Glutamatergic neuron (in vitro differentiated cells): ENCODE measurements at regions not wholly inside any gene's neighbourhood (a gene's known extent, or its start where the extent isn't known, plus 50 kb on each side); places are given as distances from the start of the nearest gene placed in this dataset.
"Not testable (repeated sequence)": the region's sequence is repeated elsewhere in the genome, so short reads cannot be mapped to it uniquely, and the experiment has no call there.

Source experiments
- DNase-seq: peaks from one replicate; pipeline ENCODE4 v3.0.0; 2022
- H3K27ac Mint-ChIP-seq: one replicate; pipeline ENCODE4 v1.8.0; 2020; ENCODE audit warnings: mild to moderate bottlenecking, mixed read lengths, inconsistent platforms; ENCODE audit not compliant: unreplicated experiment
- H3K27me3 Mint-ChIP-seq: one replicate; pipeline ENCODE4 v1.8.0; 2020; ENCODE audit warnings: mild to moderate bottlenecking, moderate library complexity, mixed read lengths, inconsistent platforms; ENCODE audit not compliant: unreplicated experiment
- H3K36me3 Mint-ChIP-seq: one replicate; pipeline ENCODE4 v1.8.0; 2020; ENCODE audit warnings: mild to moderate bottlenecking, mixed read lengths, inconsistent platforms; ENCODE audit not compliant: unreplicated experiment
- H3K4me1 Mint-ChIP-seq: one replicate; pipeline ENCODE4 v1.8.0; 2020; ENCODE audit warnings: mild to moderate bottlenecking, low read depth, mixed read lengths, inconsistent platforms; ENCODE audit not compliant: unreplicated experiment
- H3K4me3 Mint-ChIP-seq: one replicate; pipeline ENCODE4 v1.8.0; 2020; ENCODE audit warnings: mild to moderate bottlenecking, mixed read lengths, inconsistent platforms; ENCODE audit not compliant: unreplicated experiment
- H3K9me3 Mint-ChIP-seq: one replicate; pipeline ENCODE4 v1.8.0; 2020; ENCODE audit warnings: mild to moderate bottlenecking, moderate library complexity, mixed read lengths, inconsistent platforms; ENCODE audit not compliant: unreplicated experiment
- CTCF ChIP-seq: fragments of 200-600 bp; sonication (generic); IDR thresholded peaks from one replicate; pipeline ENCODE4 v1.5.0; 2021; ENCODE audit not compliant: partially characterized antibody, unreplicated experiment

DNA sequence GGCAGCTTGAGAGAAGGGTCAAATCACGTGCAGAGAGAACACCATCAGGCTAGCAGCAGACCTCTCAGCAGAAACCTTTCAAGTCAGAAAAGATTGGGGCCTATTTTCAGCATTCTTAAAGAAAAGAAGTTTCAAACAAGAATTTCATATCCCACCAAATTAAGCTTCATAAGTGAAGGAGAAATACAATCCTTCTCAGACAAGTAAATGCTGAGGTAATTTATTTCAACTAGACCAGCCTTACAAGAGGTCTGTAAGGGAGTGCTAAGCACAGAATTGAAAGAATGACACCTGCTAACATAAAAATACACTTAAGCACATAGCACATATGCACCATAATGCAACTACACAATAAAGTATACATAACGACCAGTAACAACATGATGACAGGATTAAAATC lies 693.9 kb downstream of the NYAP2 start:
- DNase-seq: no peak
- no peak overlapping the region for H3K4me3 Mint-ChIP-seq
- no peak overlapping the region for H3K27ac Mint-ChIP-seq
- H3K27me3 Mint-ChIP-seq: no peaks in the 10 kb centered on the region
- H3K36me3 Mint-ChIP-seq: no peaks in the 10 kb centered on the region
- no peaks in the 10 kb centered on the region for H3K4me1 Mint-ChIP-seq
- no peak for TF ChIP-seq CTCF
- no peaks in the 10 kb centered on the region for H3K9me3 Mint-ChIP-seq

DNA sequence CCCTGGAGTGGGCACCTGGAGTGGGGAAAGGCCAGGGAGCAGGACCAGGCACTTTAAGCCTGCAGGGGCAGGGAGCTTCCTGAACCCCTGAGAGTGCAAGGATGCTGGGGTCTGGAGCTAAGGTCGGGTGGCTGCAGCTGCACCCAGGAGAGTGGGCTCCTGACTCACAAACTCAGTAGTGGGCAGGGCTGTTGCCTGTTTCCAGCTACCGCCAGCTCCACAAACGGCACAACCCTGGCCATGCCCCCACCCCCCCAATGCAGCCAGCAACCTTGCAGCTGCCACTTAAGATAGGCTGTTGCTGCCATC lies 688.8 kb downstream of the NYAP2 start:
- H3K27ac Mint-ChIP-seq: no peak overlapping the region
- H3K4me1 Mint-ChIP-seq: no peaks in the 10 kb centered on the region
- no peak for DNase-seq
- no peak overlapping the region for H3K4me3 Mint-ChIP-seq
- H3K9me3 Mint-ChIP-seq: no peaks in the 10 kb centered on the region
- no peaks in the 10 kb centered on the region for H3K27me3 Mint-ChIP-seq
- peaks cover 7% of the 10 kb centered on the region for H3K36me3 Mint-ChIP-seq
- no peak for TF ChIP-seq CTCF

DNA sequence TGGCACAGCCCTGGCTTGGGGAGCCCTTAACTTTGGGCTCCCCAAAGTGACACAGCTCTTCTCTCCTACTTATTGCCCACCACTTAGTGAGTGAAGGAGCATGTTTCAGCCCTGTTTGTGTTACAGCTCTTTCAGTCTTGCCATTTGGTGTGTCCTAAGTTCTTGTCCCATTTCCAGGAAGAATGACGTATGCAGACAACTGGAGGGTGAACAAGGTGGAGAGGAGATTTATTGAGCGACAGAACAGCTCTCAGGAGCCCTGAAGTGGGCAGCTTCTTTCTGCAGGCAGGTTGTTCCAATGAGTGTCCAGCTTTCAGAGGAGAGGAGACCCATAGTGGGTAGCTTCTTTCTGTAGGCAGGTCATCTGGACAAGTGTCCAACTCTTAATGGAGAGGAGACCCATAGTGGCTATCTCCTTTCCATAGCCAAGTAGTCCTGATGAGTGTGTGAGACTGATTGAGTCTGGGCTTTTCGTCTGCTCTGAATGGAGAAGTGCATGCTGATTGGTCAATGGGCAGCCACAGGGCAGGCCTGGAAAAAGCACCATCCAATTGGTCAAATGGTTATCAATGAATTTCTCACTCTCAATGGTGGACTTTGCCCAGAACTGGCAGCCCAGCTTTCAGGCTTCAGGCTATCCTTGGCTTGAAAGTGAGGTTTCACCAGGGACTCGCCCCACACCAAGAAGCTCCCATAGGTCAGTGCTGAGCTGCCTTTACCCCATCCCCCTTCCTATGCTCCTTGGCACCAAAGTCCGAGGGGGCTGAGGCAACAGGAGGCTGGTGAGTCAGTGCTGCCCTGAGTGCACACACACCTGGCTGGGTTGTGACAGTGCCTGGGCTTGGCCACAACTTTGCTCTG lies 688.2 kb downstream of the NYAP2 start:
- Mint-ChIP-seq H3K36me3 (peaks cover 11% of the 10 kb centered on the region), H3K4me1 (no peaks in the 10 kb centered on the region), H3K27me3 (no peaks in the 10 kb centered on the region), H3K9me3 (no peaks in the 10 kb centered on the region), H3K4me3 (no peak overlapping the region), H3K27ac (no peak overlapping the region)
- no peak for TF ChIP-seq CTCF
- DNase-seq: no peak

DNA sequence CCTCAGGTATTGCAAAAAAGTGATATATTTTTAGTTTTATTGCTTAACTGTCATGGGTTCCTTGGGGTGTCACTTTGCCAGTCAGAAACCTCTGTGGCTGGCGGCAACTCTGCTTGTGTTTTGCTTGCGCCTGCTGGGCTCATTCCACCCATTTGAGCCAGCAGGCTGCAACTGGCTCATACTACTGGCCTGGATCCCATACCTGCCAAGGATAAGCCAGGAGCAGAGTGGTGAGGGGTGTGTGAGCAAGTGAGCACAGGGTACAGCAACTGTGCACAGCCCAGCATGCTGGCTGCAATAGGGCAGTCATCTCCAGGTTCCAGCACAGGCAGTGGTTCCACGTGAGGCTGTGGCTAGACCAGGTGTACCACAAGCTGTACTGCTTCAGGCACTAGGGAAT lies 687.5 kb downstream of the NYAP2 start:
- H3K27ac Mint-ChIP-seq: no peak overlapping the region
- peaks cover 11% of the 10 kb centered on the region for H3K36me3 Mint-ChIP-seq
- DNase-seq: no peak
- no peak overlapping the region for H3K4me3 Mint-ChIP-seq
- H3K9me3 Mint-ChIP-seq: no peaks in the 10 kb centered on the region
- H3K27me3 Mint-ChIP-seq: no peaks in the 10 kb centered on the region
- no peak for TF ChIP-seq CTCF
- H3K4me1 Mint-ChIP-seq: no peaks in the 10 kb centered on the region

- Mint-ChIP-seq H3K36me3 (peaks cover 11% of the 10 kb centered on the region), H3K27me3 (no peaks in the 10 kb centered on the region), H3K9me3 (no peaks in the 10 kb centered on the region), H3K27ac (no peak overlapping the region), H3K4me3 (no peak overlapping the region), H3K4me1 (no peaks in the 10 kb centered on the region)
- DNase-seq: no peak
- no peak for TF ChIP-seq CTCF
Observed at GRCh38 chr2:226086190-226086589, 686.7 kb downstream of the NYAP2 start.

DNA sequence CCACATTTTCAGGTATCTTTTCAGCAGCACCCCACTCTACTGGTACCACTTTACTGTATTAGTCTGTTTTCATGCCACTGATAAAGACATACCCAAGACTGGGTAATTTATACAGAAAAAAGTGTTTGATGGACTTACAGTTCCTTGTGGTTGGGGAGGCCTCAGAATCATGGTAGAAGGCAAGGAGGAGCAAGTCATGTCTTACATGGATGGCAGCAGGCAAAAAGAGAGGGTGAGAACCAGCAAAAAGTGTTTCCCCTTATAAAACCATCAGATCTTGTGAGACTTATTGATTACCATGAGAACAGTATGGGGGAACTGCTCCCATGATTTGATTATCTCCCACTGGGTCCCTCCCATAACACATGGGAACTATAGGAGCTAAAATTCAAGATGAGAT lies 685.9 kb downstream of the NYAP2 start:
- not testable (repeated sequence) for H3K9me3 Mint-ChIP-seq, H3K4me1 Mint-ChIP-seq, H3K27me3 Mint-ChIP-seq, H3K27ac Mint-ChIP-seq, DNase-seq, H3K4me3 Mint-ChIP-seq
- H3K36me3 Mint-ChIP-seq: peaks cover 11% of the 10 kb centered on the region
